Fibroblast of skin of right quadriceps (primary cell): ENCODE measurements at regions not wholly inside any gene's neighbourhood (a gene's known extent, or its start where the extent isn't known, plus 50 kb on each side); places are given as distances from the start of the nearest gene placed in this dataset.

ENCODE experiments used
- DNase-seq: peaks from one replicate; pipeline ENCODE4 v3.0.0-alpha.2; 2013

GRCh38 chr7:155203059-155203881, 94.4 kb upstream of the INSIG1 start:
- DNase-seq: no peak

DNA sequence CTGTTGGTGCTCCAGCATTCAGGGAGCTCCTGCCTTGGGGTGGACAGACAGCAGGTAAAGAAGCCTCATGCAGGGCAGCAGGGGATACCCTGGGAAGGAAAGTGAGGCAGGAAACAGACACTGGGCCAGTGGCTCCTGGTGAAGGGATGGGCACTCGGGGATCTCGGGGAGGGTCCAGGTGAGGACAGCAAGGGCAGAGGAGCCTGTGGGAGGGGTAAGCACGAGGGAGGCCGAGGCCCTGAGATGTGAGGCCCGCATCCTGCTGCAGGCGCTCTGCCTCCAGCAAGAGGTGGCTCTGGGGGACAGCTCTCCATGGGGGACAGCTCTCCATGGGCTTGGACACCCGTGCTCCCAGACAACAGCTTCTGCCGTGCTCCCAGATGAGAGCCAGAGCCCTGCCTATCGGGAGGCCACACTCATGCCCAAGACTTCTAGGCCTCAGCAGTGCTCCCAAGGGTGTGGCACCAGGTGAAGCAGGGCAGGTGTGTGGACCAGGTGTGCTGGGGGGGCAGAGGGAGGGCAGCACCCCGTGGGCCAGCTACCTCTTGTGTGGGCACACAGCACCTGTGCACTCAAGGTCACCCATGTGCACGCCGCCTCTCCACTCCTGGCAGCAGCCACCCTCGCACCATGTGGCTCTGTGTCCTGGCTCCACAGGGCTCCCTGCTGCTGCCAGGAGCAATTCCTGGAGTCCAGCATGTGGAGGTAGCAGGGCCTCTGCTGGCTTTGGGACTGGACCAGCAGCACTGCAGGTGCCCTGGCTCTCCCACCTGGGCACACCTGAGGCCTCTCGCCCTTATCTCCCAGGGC, 93.6 kb upstream of the INSIG1 start:
- no peak for DNase-seq

GRCh38 chr7:155204744-155205367, 92.8 kb upstream of the INSIG1 start:
- DNase-seq: no peak

GRCh38 chr7:155205368-155206317, 92.0 kb upstream of the INSIG1 start:
- DNase-seq: peak; percentile 100

- DNase-seq: peak; percentile 95
These were observed 91.2 kb upstream of the INSIG1 start for GRCh38 chr7:155206318-155207020.

- no peak for DNase-seq
These were observed 90.2 kb upstream of the INSIG1 start for GRCh38 chr7:155207326-155208002.

DNA sequence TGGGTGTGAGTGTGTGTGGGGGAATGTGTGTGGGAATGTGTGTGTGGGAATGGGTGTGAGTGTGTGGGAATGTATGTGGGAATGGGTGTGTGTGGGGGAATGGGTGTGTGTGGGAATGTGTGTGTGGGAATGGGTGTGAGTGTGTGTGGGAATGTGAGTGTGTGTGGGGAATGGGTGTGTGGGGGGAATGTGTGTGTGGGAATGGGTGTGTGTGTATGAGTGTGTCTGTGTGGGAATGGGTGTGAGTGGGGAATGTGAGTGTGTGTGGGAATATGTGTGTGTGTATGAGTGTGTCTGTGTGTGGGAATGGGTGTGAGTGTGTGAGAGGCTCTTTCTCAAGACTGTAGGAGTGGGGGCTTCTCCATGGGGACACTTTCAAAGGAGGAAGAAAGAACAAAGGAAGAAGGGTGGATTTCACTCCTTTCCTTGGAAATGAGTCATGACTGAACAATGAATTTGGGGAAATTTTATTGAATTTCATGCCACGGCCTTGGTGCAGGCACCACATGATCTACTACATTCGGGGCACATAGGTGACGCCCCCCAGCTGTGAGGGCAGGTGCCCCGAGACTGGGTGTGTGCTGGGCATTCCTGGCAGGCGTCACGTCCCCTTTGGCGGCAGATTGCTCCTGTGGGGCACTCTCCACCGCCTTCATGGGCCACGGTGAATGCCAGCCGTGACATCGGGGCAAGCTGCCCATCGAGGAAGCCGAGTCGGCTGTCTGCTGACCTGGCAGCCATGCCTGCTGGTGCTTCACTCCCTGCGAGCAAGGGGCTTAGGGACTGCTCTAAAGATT, 88.8 kb upstream of the INSIG1 start:
- peak; percentile 63 for DNase-seq

DNA sequence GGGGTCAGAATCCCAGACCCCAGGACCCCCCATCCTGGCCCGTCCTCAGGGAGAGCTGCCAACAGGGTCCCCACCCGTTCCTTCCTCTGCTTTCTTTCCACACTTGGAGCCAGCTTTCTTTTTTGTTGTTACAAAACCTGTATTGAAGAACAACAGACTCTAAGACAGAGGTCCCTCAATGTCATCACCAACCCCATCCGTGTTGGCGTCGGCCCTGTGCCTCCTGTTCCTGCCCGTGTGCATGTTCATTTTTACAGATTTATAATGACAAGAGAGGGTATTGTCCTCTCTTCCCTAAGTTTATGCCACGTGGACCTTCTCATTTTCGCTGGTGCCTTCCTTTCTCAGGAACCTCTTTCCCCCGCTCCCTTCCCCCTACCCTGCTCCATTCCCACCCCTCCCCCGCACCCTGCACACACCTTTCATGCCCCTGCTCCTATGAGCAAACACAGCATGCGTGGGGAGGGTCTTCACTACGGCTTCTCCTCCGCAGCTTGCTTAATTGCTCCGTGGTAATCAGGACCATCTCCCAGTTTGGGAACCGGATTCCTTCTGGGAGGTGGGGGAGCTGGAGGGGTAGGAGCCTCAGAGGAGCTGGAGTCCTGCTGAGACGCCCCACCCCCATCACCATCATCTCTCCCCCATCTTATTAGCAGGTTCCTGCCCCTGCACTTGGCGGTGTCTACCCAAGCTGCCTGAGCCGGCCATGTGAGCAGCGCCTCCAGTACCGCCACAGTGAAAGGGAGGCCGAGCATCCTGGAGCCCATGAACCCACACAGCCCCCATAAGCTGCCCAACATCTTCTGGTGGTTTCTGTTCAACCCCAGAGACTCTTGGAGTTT, 88.0 kb upstream of the INSIG1 start:
- no peak for DNase-seq

- no peak for DNase-seq
These were observed 87.3 kb upstream of the INSIG1 start for GRCh38 chr7:155210356-155210755.

DNA sequence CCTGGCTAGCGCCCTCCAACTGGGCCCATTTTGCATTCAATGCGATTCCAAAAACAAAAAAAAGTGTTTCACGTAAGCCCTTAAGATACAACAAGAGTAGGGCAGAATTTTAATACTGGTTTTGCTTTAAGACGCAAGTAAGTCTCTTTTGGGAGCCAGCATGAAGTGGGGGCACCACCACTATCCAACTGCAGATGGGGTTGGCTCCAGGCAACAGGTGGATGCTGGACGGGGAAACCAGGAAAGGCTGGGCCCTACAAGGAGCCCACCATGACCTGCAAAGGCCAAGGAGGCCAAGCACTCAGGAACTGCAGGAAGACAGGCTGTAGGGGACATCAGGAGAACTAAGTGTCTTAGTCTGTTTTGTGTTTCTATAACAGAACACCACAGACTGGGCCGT, 86.5 kb upstream of the INSIG1 start:
- no peak for DNase-seq

GRCh38 chr7:155211761-155212160, 85.9 kb upstream of the INSIG1 start:
- no peak for DNase-seq

- DNase-seq: no peak
These were observed 85.2 kb upstream of the INSIG1 start for GRCh38 chr7:155212301-155213015.

- peak; percentile 74 for DNase-seq
These were observed 84.3 kb upstream of the INSIG1 start for GRCh38 chr7:155213385-155213784.

DNA sequence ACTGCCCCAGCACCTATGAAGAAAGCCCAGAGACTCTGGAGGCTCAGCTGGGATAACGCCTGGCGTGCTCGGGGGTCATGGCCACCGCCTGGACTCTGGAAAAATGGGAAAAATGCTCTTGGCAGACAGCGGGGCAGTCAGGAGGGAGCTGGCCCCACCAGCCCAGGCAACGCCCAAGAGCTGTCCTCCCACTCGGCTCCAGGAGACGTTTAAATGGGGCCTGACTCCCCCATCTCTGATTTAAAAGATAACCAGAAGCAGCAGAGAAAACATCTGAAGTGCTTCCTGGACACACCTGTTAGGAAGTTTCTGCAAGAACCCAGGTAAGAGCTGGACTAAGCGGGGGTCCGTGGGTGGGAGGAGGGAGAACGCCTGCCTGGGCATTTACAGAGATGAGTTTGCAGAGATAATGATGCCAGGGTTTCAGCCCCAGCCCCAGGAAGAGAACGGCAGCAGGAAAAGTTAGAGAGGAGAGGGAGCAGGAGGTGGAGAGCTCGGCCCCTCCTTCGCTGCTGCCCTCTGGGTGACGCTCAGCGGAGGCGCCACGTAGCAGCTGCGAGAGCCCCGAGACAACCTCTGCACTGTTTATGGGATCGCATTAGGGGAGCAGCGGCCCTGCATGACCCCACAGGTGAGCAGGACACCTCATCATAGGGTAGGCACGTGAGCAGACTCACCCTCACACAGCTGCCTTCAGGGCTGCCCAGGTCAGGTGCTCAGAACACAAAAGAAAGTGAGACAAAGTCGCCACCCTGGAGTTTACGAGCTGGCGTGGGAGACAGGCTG, 83.5 kb upstream of the INSIG1 start:
- DNase-seq: no peak

DNA sequence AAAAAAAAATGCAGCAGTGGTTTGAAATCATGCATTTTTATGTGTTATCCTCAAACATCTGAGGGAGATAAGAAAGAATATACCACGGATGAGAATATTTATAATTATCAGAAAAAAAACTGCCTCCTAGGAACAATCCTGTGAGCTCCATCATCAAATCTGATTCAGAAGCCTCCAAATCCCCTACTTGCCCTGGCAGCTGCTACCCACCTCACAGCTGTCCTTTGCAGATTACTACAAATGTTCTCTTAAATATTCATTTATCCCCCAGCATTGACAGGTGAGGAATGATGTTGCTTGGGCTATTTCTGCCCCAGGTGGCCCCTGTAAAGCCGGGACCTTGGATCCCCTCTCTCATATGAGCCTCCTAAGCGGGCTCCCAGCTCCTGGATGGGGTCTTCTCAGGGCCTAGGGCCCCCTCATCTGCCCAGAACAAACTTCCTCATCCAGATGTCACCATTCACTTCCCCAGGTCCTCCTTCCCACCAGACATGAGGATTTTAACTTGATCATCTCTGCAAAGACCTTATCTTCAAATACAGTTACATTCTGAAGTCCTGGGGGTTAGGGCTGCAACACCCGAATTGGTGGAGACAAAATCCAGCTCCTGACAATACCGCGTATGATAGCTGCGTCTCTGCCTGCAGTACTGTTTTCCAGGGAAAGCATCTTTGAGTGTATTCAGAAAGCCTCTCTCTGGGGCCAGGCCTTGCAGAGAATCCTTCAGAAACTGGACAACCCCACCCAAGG, 81.9 kb upstream of the INSIG1 start:
- DNase-seq: no peak

- peak; percentile 35 for DNase-seq
These were observed 81.0 kb upstream of the INSIG1 start for GRCh38 chr7:155216475-155217272.
